GM23338 (cell line): ENCODE measurements at regions not wholly inside any gene's neighbourhood (a gene's known extent, or its start where the extent isn't known, plus 50 kb on each side); places are given as distances from the start of the nearest gene placed in this dataset.

Experiments used
- ATAC-seq: fragments of 200-7000 bp; cut with Tn5 transposase; 3 replicates; pipeline ENCODE4 v1.9.1; 2020
- DNase-seq: peaks from one replicate; pipeline ENCODE4 v3.0.0-alpha.2; 2015; ENCODE audit warnings: low spot score
- H2AFZ ChIP-seq: fragments of 200-600 bp; sonication (generic); 2 replicates; pipeline ENCODE4 v1.8.0; 2016; ENCODE audit warnings: antibody characterized with exemption, mild to moderate bottlenecking, moderate library complexity
- H3F3A ChIP-seq: fragments of 200-600 bp; sonication (generic); replicated peaks from 2 replicates; pipeline ENCODE4 v1.8.0; 2017; ENCODE audit warnings: antibody characterized with exemption, mixed run types, low read depth
- H3K27ac ChIP-seq: fragments of 200-600 bp; sonication (generic); 2 replicates; pipeline ENCODE4 v1.6.1; 2016; ENCODE audit warnings: low read depth
- H3K27me3 ChIP-seq: fragments of 200-600 bp; sonication (generic); 2 replicates; pipeline ENCODE4 v1.8.0; 2016; ENCODE audit warnings: mild to moderate bottlenecking, mixed run types, moderate library complexity; ENCODE audit not compliant: insufficient read depth
- H3K36me3 ChIP-seq: fragments of 200-600 bp; sonication (generic); 2 replicates; pipeline ENCODE4 v1.8.0; 2016; ENCODE audit warnings: mild to moderate bottlenecking; ENCODE audit not compliant: insufficient read depth
- H3K4me1 ChIP-seq: fragments of 200-600 bp; sonication (generic); 2 replicates; pipeline ENCODE4 v1.8.0; 2016; ENCODE audit warnings: mild to moderate bottlenecking, moderate library complexity; ENCODE audit not compliant: insufficient read depth
- H3K4me2 ChIP-seq: fragments of 200-600 bp; sonication (generic); 2 replicates; pipeline ENCODE4 v1.7.1; 2017; ENCODE audit warnings: mixed run types
- H3K4me3 ChIP-seq: fragments of 200-600 bp; sonication (generic); 2 replicates; pipeline ENCODE4 v1.6.1; 2016; ENCODE audit warnings: mixed run types
- H3K79me2 ChIP-seq: fragments of 200-600 bp; sonication (generic); replicated peaks from 2 replicates; pipeline ENCODE4 v1.8.0; 2017; ENCODE audit warnings: mild to moderate bottlenecking; ENCODE audit not compliant: insufficient read depth
- H3K9me2 ChIP-seq: fragments of 200-600 bp; sonication (generic); 2 replicates; pipeline ENCODE4 v1.8.0; 2017; ENCODE audit not compliant: insufficient read depth
- H4K20me1 ChIP-seq: fragments of 200-600 bp; sonication (generic); replicated peaks from 2 replicates; pipeline ENCODE4 v1.8.0; 2017; ENCODE audit warnings: mild to moderate bottlenecking; ENCODE audit not compliant: insufficient read depth
- H3K27ac Mint-ChIP-seq: 2 replicates; pipeline ENCODE4 v1.8.0; 2020; ENCODE audit warnings: inconsistent platforms, mild to moderate bottlenecking, moderate library complexity, mixed read lengths
- H3K27me3 Mint-ChIP-seq: 3 replicates; pipeline ENCODE4 v1.8.0; 2022; ENCODE audit warnings: low read depth, mild to moderate bottlenecking, moderate library complexity, mixed read lengths, inconsistent platforms; ENCODE audit not compliant: insufficient read depth, poor library complexity
- H3K36me3 Mint-ChIP-seq: 3 replicates; pipeline ENCODE4 v1.8.0; 2021; ENCODE audit warnings: low read depth, mild to moderate bottlenecking, inconsistent platforms, moderate library complexity, mixed read lengths
- H3K4me1 Mint-ChIP-seq: 3 replicates; pipeline ENCODE4 v1.8.0; 2020; ENCODE audit warnings: mild to moderate bottlenecking, inconsistent platforms, mixed read lengths
- H3K4me3 Mint-ChIP-seq: 3 replicates; pipeline ENCODE4 v1.8.0; 2021; ENCODE audit warnings: moderate library complexity, mild to moderate bottlenecking, inconsistent platforms, mixed read lengths
- H3K9me3 Mint-ChIP-seq: 3 replicates; pipeline ENCODE4 v1.8.0; 2020; ENCODE audit warnings: moderate library complexity, mild to moderate bottlenecking, inconsistent platforms, mixed read lengths
- CREB1 ChIP-seq: fragments of 250-450 bp; sonication (Bioruptor Pico); IDR thresholded peaks from 2 replicates; pipeline ENCODE4 v1.5.0; 2020; ENCODE audit warnings: low read depth, mild to moderate bottlenecking, moderate library complexity
- CTCF ChIP-seq, 2 experiments: fragments of 200-600 bp in 1 of 2; sonication (generic) in 1 of 2; conservative IDR thresholded peaks; 2 replicates each; pipeline versions ENCODE4 v1.5.1 to v1.6.1; 2016 to 2017; ENCODE audit warnings: antibody characterized with exemption in 2 of 2, low read depth in 2 of 2, mild to moderate bottlenecking in 2 of 2, moderate library complexity in 1 of 2
- ETS1 ChIP-seq: IDR thresholded peaks from 2 replicates; pipeline ENCODE4 v1.6.1; 2016; ENCODE audit warnings: antibody characterized with exemption
- EZH2 ChIP-seq: fragments of 200-600 bp; sonication (generic); IDR thresholded peaks from one replicate; pipeline ENCODE4 v1.8.0; 2017; ENCODE audit warnings: antibody characterized with exemption, mild to moderate bottlenecking, low read depth; ENCODE audit not compliant: unreplicated experiment
- EZH2phosphoT487 ChIP-seq: fragments of 200-600 bp; sonication (generic); IDR thresholded peaks from one replicate; pipeline ENCODE4 v1.8.1; 2018; ENCODE audit warnings: antibody characterized with exemption; ENCODE audit not compliant: unreplicated experiment
- JUNB ChIP-seq: IDR thresholded peaks from one replicate; pipeline ENCODE4 v1.6.1; 2016; ENCODE audit warnings: antibody characterized with exemption; ENCODE audit not compliant: unreplicated experiment
- NANOG ChIP-seq: IDR thresholded peaks from 2 replicates; pipeline ENCODE4 v1.6.1; 2016; ENCODE audit warnings: antibody characterized with exemption, borderline replicate concordance
- POLR2AphosphoS5 ChIP-seq: IDR thresholded peaks from 2 replicates; pipeline ENCODE4 v1.6.1; 2016; ENCODE audit warnings: antibody characterized with exemption, low read depth
- STAT1 ChIP-seq: IDR thresholded peaks from one replicate; pipeline ENCODE4 v1.6.1; 2016; ENCODE audit warnings: antibody characterized with exemption; ENCODE audit not compliant: unreplicated experiment
- ZNF114 ChIP-seq: fragments of 250-450 bp; sonication (Bioruptor Pico); IDR thresholded peaks from 2 replicates; pipeline ENCODE4 v1.5.0; 2020; ENCODE audit warnings: mild to moderate bottlenecking, moderate library complexity
- ZNF331 ChIP-seq: fragments of 250-450 bp; sonication (Bioruptor Pico); IDR thresholded peaks from 2 replicates; pipeline ENCODE4 v1.5.0; 2020; ENCODE audit warnings: low read depth, mild to moderate bottlenecking, moderate library complexity
- ZNF462 ChIP-seq: fragments of 250-450 bp; sonication (Bioruptor Pico); IDR thresholded peaks from 2 replicates; pipeline ENCODE4 v1.5.0; 2020; ENCODE audit warnings: mild to moderate bottlenecking, moderate library complexity
- TF ChIP-seq, protein P1 (sequence below): IDR thresholded peaks from one replicate; pipeline ENCODE4 v1.6.1; 2018; ENCODE audit warnings: antibody characterized with exemption; ENCODE audit not compliant: unreplicated experiment

GRCh38 chr16:48814994-48815393 lies 205.0 kb upstream of the N4BP1 start:
- TF ChIP-seq ETS1 (no peak), EZH2phosphoT487 (no peak), ZNF114 (no peak), POLR2AphosphoS5 (no peak), JUNB (no peak), EZH2 (no peak), CTCF (conservative IDR thresholded peaks at IDR 0.05; ENCODE audit: low read depth in 2 of 2) (no peak), ZNF462 (CRISPR knock-in tag) (no peak), ZNF331 (CRISPR knock-in tag) (no peak), NANOG (no peak), STAT1 (no peak), CREB1 (CRISPR knock-in tag) (no peak)
- TF ChIP-seq, protein P1, sequence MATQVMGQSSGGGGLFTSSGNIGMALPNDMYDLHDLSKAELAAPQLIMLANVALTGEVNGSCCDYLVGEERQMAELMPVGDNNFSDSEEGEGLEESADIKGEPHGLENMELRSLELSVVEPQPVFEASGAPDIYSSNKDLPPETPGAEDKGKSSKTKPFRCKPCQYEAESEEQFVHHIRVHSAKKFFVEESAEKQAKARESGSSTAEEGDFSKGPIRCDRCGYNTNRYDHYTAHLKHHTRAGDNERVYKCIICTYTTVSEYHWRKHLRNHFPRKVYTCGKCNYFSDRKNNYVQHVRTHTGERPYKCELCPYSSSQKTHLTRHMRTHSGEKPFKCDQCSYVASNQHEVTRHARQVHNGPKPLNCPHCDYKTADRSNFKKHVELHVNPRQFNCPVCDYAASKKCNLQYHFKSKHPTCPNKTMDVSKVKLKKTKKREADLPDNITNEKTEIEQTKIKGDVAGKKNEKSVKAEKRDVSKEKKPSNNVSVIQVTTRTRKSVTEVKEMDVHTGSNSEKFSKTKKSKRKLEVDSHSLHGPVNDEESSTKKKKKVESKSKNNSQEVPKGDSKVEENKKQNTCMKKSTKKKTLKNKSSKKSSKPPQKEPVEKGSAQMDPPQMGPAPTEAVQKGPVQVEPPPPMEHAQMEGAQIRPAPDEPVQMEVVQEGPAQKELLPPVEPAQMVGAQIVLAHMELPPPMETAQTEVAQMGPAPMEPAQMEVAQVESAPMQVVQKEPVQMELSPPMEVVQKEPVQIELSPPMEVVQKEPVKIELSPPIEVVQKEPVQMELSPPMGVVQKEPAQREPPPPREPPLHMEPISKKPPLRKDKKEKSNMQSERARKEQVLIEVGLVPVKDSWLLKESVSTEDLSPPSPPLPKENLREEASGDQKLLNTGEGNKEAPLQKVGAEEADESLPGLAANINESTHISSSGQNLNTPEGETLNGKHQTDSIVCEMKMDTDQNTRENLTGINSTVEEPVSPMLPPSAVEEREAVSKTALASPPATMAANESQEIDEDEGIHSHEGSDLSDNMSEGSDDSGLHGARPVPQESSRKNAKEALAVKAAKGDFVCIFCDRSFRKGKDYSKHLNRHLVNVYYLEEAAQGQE, result no peak
- Histone ChIP-seq H3K36me3 (no peaks in the 10 kb centered on the region), H4K20me1 (no peaks in the 10 kb centered on the region), H2AFZ (no peak overlapping the region), H3K9me2 (no peaks in the 10 kb centered on the region; the same call in 1 of the 2 replicates), H3K79me2 (no peaks in the 10 kb centered on the region), H3K4me1 (peaks cover 11% of the 10 kb centered on the region; the same call in 1 of the 2 replicates), H3K4me2 (no peak overlapping the region), H3K27me3 (peaks cover 27% of the 10 kb centered on the region), H3K27ac (no peak overlapping the region), H3K4me3 (no peak overlapping the region), H3F3A (no peaks in the 10 kb centered on the region)
- ATAC-seq, result no peak
- H3K4me3 Mint-ChIP-seq, result no peak overlapping the region
- no peak overlapping the region for H3K27ac Mint-ChIP-seq
- no peaks in the 10 kb centered on the region for H3K36me3 Mint-ChIP-seq
- peaks cover 20% of the 10 kb centered on the region for H3K27me3 Mint-ChIP-seq
- peaks cover 14% of the 10 kb centered on the region; the same call in 2 of the 3 replicates for H3K4me1 Mint-ChIP-seq
- H3K9me3 Mint-ChIP-seq, result no peaks in the 10 kb centered on the region
- DNase-seq, result no peak
